SIG-M5 treated with dmso at 0.1 percent for 504 hours (cell line): ENCODE measurements at regions not wholly inside any gene's neighbourhood (a gene's known extent, or its start where the extent isn't known, plus 50 kb on each side); places are given as distances from the start of the nearest gene placed in this dataset.

Experiments used
- DNase-seq: peaks from one replicate; lab custom pipeline; 2025; ENCODE audit not compliant: unreplicated experiment; lab: John Stamatoyannopoulos, UW

DNA sequence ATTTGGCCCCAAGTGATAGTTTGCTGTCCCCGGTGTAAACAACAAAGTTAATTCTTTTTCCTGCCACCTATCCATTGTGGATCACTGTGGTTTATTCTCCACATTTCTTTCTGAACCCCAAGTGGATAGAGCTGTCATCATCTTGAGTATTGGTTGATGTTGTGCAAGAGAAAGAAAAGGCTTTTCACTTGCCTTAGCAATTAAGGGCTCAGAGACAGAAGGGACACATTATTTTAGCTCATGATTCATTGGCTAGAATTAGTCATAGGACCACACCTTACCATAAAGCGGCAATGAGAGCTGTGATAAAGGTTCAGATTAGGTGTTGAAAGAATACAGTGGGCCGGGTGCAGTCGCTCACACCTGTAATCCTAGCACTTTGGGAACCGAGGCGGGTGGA, 442.1 kb upstream of the DCC start:
- DNase-seq: no peak

DNA sequence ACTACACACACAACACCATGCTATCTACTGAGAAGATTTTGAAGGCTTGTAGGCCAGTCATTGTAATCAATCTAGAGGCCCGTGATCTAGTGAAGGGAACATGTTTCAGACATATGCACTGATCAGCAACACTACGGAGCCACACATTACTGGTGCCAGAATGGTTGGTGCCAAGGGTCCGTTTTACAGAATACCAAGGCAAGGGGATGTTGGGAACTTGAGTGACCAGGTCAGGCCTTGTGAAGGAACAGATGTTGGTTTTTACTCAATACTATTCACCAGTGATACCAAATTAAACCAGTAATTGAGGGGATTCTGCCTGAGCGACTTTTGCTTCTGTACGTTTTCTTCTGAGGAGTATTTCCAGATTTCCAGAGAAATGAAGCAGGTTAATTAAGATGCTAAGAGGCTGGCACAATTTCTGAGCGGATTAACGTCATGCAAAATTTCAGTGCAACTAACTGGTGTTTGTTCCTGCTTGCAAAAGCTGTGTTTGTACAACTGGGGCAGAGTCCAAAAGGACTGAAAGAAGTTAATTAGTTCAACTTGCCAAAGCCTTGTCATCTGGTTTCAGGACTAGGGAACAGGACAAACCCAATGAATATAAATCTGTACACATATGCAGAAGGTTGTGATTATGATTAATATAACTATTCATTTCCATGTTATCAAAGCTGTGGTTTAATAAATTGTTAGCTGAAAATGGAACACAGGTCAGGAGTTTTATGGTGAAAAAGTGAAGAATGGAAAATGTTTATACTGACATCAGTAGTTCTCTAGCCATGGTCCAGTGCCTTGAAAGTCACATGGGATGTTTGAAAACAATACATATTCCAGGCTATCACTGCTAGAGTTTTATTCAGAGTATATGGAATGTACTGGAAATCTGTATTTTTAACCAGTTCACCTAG, 432.1 kb upstream of the DCC start:
- DNase-seq: no peak

DNA sequence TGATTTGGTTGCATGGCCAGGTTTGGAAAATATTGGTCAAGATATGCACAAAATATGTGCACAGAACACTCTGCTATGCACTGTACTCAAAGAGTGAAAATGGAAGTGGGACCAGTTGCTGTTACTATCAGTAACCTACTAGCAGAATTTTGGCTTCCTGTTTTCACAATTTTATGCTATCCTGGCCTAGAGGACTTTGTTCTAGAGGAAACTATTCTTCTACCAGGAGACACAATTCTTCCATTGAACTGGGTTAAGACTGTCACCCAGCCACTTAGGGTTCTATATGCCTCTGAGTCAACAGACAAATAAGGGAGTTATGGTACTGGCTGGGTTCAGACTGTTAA, 431.4 kb upstream of the DCC start:
- no peak for DNase-seq

DNA sequence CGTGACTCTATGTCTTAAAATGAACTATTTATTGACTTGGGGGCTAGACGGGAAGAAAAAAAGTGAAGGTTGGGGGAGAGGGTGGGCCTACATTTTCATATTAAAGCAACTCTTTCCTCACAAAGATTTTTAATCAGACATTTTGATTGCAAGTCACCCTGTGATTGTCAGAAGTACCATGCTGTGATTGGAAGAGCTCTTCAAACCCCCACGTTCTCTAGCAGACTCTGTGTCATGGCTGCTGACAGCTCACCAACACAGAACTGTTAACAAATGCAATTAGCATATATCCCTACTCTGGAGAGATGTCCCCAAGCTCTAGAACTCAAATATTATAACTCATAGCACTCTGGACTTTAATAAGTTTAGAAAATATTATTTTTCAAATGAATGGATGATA, 428.4 kb upstream of the DCC start:
- no peak for DNase-seq

DNA sequence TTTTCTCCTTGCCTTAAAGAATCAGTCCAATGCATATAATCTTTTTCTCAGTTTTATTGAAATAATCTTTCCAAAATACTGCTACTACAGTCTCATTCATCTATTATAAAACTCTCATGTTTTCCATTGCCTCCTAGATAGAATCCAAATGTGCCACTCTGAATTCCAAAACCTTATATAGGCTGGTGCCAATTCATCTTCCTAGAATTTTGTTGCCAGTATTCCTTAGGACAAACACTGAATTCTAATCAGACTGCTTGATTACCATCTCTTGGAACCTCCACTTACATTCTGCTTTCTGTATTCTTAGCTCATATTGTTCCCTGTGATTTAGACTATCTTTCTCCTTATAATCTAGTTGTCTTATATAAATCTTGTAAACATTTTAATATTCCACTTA, 427.6 kb upstream of the DCC start:
- DNase-seq: no peak

DNA sequence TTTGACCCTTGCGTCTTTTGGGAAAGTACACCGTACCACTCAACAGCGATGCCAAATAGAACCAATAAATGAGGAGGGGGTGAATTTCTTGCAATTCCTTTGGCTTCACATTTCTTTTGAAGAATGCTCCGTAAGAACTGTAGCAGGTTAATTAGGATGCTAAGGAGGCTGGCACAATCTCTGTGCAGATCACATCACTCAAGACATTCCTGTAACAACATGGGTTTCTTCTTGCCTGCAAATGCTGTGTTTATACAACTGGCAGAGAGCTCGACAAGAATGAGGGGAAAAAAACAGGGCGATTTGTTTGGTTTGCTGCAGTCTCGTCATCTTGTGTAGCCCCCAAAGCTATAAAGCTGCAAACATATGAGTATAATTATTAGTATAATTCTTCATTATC, 424.8 kb upstream of the DCC start:
- DNase-seq: no peak

DNA sequence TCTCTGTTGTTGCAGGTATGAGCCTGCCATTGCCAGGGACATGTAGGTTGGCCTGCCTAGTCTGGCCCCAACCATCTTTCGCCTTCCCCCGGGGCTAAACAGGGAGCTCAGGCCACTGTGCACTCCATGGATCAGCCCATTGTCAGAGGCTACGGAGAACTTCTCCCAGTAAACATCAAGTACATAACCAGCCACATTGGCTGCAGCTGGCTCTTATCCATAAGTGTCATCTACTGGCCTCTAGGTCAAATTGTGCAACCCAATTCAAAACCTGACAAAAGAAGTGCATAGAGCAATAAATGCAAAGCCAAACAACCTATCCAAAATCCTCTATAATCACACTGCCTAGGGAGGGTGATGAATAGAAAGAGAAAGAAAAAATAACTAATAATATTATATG, 418.1 kb upstream of the DCC start:
- DNase-seq: no peak

DNA sequence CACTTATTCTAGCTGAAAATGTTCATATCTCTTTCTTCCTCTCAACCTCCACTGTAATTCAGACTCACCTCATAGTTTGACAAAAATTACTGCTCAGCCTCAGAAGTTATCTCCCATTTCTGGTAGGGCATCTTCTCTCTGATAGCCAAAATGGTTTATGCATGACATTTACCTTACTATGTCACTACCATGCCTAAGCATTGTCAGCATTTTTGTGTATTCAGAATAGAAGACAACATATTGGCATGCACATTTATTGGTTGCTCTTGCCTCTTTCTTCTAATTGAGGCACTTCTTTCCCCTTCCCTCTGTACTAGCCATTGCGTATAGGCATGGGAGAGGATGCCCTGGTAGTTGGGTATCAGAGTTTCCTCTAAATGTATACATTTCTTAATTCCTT, 406.1 kb upstream of the DCC start:
- DNase-seq: no peak

DNA sequence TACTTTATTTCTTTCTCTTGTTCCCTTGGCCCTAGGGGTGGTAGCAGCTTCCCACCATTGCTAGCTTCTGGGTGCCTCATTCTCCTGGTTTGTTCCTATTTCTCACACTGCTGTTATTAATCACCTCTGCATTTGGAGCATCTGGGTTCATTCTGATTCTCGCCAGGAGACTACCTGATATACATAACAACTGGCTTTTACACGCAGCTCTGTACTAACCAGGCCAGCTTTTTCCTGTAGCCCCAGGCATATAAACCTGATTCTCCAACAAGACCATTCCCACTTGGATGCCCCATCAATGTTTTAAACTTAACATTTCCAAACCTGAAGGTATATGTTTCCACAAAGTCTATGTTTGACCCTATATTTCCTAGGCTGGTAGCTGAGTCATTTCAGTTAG, 403.9 kb upstream of the DCC start:
- no peak for DNase-seq

DNA sequence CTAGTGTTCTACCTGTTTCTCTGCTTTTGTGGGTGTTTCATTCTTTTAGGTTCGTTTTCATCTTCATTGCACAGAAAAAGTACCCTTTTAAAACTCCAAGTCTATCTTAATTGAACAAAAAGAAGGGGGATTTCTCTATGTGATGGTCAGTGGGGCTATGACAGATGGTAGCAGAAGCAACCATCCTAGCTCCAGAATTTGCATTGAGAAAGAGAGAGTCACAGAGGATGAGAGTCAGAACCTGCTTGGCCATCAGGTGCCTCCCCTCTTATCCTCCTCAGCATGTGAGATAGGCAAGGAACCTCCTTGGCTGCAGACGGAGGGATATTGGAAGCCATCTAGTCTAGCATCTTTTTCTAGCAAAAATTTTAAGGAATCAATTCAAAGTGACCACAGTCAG, 398.0 kb upstream of the DCC start:
- no peak for DNase-seq

DNA sequence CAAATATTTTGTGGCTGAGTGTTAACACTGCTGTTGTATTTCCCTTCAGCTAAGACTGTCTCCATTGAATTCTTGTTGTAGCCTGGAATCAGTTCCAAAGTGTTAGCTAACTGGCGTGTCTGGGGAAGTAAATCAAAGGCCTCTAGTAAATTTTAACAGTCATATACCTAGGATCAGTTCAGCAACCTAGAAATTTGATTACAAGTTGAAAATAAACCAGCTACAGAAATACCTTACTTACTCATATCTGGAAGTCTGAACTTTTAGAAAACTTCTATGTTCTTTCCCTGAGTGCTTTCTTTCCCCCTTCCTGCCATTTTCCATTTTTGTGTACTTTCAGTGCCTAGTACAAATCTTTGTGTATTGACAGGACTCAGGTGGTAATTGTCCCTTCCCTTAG, 396.7 kb upstream of the DCC start:
- no peak for DNase-seq

DNA sequence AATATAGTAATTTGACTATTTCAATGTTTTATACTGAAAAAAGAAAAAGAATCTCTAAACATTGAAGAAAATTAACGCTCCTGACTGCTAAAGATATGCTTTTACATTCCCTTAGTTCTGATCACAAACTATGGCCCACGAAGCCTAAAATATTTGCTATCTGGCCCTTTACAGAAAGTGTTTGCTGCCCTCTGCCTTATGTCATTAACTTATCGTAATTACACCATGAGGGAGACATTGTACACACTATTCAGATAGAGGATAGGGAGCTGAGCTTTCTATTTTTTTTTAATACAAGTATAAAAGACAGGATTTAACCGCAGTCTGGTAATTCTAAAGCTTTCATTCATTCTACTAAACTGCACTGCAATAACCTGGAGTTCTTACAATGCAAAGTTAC, 393.1 kb upstream of the DCC start:
- no peak for DNase-seq

DNA sequence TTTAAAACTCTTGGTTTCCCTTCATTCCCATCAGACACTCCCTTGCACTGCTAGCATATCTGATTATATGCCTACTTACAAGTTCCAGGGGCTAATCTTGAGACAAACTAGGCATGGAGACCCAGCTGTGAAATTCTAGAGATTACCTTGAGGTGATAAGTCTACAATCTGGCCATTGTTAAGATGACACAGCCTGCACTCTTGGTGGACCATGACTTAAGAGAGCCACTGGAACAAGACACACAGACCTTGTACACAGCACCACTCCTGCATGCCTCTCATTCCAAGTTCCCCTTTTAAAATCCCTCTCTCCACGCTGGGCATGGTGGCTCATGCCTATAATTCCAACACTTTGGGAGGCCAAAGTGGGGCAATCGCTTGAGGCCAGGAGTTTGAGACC, 387.2 kb upstream of the DCC start:
- no peak for DNase-seq

DNA sequence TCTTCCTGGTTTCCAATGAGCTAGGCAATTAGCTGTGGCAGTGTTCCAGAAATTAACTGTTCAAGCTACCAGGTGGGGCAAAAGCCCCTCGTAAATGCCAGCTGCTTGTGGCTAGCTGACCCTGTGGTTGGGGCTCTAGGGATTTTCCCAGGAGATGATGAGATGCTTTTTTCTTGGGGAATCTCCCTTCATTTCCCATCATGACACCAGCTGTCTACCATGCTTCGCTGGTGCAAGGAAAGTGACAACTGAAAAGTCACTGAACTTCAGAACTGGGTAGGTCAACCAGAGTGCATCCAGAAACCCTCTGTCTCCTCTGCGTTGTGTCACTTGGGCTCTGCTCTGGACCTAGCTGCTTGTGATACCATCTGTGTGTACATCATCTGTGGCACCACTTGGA, 386.5 kb upstream of the DCC start:
- DNase-seq: no peak

DNA sequence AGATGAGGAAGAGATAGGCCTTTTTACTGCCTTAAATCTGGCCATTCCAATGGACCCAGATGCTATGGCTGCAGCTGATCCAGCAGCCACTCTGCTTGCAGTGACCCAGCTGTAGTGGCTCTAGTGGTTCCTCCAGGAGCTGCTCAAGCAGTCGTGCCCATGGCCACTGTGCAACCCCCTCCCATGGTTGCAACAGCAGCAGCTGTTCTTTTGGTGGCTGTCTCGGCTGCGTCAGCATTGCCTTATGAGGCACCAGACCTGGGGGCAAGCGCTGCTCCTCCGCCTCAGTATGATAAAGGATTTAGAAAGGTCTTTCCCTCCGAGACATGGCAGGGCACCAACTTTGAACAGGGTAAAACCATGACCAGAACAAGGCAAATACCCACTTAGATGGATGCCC, 384.9 kb upstream of the DCC start:
- DNase-seq: no peak

DNA sequence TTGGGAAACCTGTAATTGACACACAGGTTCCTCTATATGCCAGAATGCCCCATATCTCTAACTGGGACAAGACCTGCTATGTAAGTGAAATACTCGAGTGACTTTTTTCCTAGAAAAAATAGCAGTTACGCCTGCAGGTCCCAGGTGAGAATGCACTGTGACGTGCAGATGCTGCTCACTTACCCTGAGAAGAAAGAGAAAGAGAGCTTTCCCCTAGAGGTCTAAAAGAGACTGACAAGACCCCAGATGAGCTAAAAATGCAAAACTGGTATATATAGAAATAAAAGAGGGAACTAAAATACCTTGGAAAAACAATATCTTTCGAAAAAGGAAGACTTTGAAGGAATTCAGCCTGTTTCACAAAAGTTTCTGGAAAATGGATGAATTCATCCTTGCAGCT, 383.0 kb upstream of the DCC start:
- DNase-seq: no peak

DNA sequence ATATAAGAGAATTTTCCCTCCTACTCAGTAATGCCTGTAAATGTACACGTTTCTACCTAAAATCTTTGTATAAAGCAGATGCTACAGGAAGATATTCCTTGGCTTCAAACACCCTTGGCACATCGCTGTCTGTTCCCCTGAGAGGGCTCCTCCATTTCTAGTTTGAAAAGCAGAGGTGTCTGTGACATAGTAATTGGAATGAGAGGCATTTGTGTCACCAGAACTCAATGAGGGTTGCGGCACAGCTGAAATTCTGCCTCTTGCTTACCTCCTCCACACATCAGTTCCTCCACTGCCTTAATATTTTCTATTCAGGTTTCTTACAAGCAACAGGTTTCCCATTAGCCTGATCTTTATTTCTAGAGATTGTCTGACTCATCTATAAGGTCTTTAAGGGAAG, 359.9 kb upstream of the DCC start:
- no peak for DNase-seq

DNA sequence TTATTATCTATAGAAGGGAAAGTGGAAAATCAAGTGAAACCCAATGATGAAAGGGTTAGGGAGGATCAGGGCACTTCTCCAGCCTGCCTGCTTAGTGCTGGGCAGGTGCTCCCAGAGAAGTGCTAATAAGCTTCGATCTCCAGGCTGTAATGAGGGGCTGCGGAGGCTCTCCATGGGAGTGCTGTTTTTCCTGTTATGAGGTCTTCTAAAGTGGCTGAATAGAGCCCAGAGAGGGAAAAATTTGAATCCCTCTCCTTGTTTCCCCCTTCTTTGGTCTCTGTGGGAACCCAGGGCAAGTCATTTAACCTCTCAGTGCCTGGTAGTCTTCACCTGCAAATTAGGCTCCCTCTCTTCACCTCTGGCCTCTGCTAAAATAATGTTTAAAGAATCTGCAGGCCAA, 351.7 kb upstream of the DCC start:
- DNase-seq: no peak

DNA sequence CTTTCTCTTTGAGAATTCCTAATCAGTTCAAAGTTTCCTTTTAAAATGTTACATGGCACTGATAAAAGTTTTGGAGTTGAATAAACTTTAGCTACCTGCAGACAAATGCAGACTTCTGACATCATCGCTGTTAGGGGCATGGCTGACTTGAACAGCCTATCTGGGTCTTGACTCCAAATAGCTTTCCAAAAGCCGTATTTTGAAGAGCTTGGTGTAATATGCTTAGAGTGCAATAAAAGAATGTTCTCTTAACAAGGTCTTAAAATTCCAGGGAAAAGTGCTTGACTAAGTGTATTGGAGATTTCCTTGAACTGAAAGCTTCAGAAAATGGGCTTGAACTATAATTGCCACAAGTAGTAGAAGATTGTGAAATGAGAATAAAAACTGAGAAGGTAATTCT, 342.9 kb upstream of the DCC start:
- no peak for DNase-seq

DNA sequence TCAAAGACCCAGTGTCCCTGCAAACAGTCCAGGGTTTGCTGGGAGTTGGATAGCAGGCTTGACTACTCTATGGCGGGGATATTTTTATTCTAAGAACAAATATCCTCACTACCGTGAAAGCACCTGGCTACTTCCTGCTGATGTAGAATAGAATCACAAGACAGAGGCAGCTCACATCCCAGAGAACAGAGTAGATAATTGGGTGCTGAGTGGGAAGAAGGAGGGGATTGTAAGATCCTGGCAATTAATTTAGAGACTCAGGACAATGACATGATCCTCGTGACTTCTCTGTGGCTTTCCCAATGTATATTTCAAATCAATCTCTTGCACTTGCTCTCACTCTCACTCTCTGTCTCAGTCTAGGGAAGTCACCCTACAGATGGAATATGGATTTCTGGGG, 341.9 kb upstream of the DCC start:
- DNase-seq: no peak

DNA sequence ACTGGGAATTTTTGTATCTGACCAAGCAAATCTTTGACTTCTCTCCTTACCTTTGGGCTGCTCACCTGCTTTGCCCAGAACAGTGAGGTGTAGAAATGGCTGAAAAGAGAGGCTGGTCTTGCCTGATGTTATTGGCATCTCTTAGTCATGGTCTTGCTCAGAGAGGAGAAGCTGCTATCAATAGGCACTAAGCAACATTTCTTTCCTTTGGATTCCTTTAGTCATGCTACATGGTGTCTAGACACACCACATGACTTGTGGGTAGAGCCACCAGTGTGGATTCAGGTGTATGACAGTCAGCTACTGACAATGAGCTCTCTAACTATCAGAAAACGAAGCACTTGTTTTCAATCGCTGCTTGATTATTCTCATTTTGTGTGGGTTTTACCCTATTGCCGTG, 341.3 kb upstream of the DCC start:
- DNase-seq: no peak

DNA sequence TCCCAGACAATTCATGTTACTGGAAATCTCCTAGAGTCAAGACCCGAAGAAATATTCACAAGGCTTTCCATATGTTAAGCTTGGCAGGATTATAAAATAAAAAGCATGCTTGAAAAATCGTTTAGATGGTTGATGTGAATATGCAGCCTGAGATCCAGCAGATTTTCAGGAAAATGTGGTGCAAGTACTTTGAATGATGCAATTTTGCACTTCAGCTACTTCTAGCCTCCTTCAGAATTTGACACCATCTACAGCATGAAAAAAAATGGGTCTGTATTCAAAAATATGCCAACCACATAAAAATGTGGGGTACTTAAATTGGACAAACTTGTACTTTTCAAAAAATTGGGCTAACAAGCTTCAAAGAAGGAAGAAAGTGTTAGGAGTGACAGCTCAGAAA, 340.6 kb upstream of the DCC start:
- DNase-seq: no peak

DNA sequence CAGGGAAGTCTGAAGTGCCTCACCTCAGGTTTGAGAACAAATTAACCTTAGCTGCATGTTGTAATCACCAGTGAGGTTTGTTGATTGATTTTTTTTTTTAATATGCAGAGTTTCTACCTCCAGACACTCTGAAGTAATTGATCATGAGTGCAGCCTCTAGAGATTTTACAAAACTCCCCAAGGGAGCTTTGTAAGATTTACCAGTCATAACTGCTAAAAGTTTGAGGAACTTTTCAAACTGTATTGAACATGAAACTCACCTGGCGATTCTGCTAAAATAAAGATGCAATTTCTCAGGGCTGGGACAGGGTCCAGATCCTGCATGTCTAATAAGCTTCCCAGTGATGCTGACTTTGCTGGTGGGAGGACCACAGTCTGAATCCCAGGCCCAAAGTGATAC, 339.6 kb upstream of the DCC start:
- DNase-seq: no peak

DNA sequence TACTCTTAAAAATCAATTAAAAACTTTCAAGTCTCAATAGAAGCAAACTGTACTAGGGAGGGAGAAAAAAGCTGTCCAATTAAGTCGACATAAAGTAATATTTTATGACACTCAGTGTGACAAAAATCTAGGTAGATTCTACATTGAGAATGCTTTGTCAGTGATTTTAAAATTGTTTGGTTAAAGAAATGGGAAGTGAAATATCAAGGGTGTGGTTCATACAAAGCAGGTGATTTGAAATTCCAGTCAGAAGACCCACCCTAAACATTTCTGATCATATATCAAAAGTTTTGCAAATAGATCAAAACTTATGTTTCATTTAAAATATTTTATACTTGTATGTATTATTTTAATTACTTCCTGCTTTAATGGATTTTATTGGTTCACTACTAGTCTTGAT, 338.9 kb upstream of the DCC start:
- DNase-seq: no peak
